HG03342 (cell line): ENCODE measurements at regions not wholly inside any gene's neighbourhood (a gene's known extent, or its start where the extent isn't known, plus 50 kb on each side); places are given as distances from the start of the nearest gene placed in this dataset.
"Not testable (repeated sequence)": the region's sequence is repeated elsewhere in the genome, so short reads cannot be mapped to it uniquely, and the experiment has no call there.

ENCODE experiments used
- ATAC-seq: cut with Tn5 transposase; IDR thresholded peaks from one replicate; pipeline ENCODE4 v1.9.1; 2021; ENCODE audit warnings: mild to moderate bottlenecking, moderate library complexity; ENCODE audit not compliant: unreplicated experiment

- no peak for ATAC-seq
These were observed 1168.5 kb upstream of the ADGRL2 start for GRCh38 chr1:80632284-80632683.

DNA sequence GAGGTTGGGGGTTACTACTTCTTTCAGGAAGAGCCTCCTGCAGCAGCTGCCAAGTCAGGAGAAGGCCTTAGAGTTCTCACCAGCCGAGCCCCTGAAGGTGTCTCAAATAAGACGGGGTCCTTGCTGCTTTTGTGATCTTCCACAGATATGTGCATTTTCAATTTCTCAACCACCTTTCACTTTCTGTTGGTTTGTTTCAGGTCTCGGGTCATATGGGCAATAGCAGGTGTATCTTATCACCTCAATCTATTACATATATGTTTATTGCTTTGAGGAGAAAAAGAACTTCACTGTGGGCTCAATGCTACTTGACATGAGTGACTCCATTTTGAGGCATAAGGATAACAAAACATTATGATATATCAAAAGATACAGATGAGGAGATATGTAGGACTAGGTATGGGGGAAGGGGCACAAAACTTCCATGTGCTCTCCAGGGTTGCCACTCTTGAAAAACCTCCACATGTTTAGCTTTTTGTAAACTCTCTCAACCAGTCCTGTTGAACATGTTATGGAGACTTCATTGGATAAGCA is 1171.4 kb upstream of the ADGRL2 start:
- peak; percentile 75 for ATAC-seq

GRCh38 chr1:80624682-80625081 is 1176.1 kb upstream of the ADGRL2 start:
- ATAC-seq, result no peak

DNA sequence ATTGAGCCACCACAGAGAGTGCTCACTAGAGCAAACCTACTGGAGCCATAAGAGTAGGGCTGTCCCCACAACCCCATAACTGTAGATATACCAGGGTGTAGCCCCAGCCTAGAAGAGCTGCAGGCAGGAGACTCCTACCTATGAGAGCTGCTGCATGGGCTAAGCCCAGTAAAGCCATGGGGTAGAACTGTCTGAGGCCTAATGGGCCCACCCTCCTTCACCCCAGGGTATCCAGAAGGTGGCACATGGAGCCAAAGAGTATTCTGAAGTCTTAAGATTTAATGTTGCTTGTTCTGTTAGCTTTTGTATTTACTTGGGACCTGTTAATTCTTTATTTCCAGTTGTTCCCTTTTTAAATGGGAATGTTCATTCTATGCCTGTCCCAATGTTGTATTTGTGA is 1193.7 kb upstream of the ADGRL2 start:
- ATAC-seq, result no peak

DNA sequence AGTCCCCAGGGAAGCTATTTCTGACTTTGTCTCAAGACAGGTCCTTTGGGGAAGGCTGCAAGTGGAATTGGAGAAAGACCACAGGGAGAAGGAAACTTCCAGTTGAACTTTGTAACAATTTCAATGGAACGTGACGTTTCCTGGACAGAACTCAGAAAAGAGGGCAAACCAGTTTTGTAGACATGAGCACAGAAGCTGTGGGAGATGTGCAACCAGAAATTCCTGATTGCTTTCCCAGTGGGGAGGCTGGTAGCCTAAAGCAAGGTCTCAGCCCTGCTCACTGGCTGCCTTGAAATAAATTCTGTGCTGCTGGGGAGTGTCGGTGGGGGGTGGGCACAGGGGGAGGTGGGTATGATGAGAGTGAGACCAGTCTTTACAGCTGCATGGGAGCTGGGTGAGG is 1206.7 kb upstream of the ADGRL2 start:
- no peak for ATAC-seq

GRCh38 chr1:80593197-80593596 is 1207.5 kb upstream of the ADGRL2 start:
- no peak for ATAC-seq

GRCh38 chr1:80582980-80583379 is 1217.8 kb upstream of the ADGRL2 start:
- no peak for ATAC-seq

- no peak for ATAC-seq
These were observed 1221.7 kb upstream of the ADGRL2 start for GRCh38 chr1:80579055-80579454.

GRCh38 chr1:80566867-80567266 is 1233.9 kb upstream of the ADGRL2 start:
- no peak for ATAC-seq

GRCh38 chr1:80566123-80566522 is 1234.6 kb upstream of the ADGRL2 start:
- no peak for ATAC-seq

GRCh38 chr1:80565406-80565805 is 1235.3 kb upstream of the ADGRL2 start:
- ATAC-seq, result no peak

- ATAC-seq, result no peak
These were observed 1258.5 kb upstream of the ADGRL2 start for GRCh38 chr1:80542231-80542630.

GRCh38 chr1:80540596-80540995 is 1260.1 kb upstream of the ADGRL2 start:
- ATAC-seq, result no peak

DNA sequence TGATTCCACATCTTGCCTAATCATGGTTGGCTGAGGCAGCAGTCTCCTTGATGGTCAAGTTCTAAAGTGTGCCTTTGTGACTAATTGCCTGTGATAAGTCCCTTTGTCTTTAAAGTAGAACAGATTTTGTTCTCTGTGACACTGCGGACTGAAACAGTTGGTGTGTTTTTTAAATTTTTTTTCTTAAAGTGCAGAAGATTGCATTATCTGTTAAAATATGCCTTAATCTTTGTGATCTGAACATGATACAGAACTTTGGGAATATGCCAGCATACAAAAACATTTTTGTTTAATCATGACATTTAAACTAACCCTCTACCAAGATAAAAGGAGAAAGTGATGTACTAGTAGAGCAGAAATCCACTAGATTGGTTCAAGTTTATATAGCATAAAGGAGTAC is 1260.6 kb upstream of the ADGRL2 start:
- ATAC-seq, result no peak

GRCh38 chr1:80539298-80539697 is 1261.4 kb upstream of the ADGRL2 start:
- not testable (repeated sequence) for ATAC-seq

DNA sequence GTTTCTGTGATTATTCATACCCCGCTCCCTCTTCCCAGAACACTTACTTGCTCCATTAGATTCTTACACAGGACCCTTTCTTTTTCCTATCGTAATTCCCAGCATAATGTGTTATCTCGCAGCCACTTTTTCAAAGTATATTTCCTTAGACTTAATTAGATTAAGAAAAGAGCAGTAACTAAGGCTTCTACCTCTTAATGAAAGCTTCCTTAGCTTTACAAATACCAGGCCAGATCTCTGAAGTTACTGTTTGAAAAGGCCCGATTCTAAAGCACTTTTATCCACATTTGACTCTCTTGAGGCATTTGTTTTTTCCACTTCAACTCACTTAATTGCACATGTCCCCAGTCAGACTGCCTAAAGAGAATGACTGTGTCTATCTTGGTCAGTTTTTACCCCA is 1264.3 kb upstream of the ADGRL2 start:
- ATAC-seq, result no peak

DNA sequence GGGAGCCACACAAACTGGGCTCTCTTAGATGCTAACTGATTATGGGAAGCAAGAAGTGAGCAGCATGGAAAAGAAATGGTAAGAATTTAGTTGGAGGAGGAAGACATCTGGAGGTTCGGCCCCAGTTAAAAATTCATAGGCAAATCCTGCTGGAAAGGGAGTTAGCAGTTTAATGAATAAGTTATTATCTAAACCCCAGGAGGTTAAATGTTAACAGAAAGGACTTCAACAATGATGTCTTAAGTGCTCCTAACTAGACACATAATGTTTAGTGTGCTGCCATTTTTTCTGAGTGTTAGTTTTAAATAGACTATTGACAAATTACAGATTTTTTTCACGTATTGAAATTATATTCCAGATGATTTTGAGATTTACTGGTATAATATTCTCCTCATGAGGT is 1265.3 kb upstream of the ADGRL2 start:
- no peak for ATAC-seq

DNA sequence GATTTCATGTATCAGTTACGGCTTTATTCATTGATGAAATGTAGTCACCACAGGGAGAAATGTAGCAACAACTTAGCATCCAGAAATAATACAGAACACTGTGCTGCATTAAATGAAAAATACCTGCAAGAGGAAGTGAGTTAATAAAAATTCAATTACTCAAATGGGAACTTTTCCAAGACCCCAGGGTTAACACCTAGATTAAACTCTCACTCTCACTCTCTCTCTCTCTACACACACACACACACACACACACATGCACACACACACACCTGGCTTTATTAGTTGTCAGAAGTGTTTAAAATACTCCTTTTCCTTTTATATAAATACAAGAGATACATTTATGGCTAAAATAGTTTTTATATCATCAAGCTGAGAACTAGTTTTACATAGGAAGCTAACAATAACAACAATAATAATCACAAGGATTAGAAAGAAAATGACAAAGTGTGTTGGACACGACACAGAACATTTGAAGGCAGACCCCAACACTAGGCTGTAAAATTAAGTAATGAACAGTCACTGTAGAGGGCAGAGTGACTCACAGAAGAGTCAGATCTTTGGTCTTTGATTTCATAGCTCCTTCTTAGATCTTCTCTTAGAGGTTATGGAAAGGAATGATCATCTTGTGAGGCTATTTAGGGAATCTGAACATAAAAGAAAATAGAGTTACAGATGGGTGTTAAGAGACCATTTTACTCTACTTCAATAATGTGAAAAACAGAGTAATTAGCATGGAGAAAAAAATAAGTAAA is 1266.0 kb upstream of the ADGRL2 start:
- ATAC-seq, result no peak

- ATAC-seq, result no peak
These were observed 1266.9 kb upstream of the ADGRL2 start for GRCh38 chr1:80533775-80534334.

DNA sequence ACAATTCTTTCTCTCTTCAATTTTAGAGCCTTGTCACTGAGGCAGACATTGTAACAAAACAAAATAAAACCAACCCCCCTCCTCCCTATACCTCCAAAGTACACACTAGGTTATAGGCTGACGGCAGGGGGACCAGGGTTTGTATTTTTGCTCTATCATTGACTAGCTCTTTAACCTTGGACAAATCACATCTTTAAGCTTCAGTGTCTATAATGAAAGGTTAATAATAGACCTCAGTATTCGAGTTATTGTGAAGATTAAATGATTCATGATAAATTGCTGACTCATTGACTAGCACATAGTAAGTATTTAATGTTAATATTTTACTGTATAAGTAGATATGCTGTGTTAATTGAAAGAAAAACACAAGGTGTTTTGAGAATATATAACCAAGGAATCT is 1267.6 kb upstream of the ADGRL2 start:
- no peak for ATAC-seq

DNA sequence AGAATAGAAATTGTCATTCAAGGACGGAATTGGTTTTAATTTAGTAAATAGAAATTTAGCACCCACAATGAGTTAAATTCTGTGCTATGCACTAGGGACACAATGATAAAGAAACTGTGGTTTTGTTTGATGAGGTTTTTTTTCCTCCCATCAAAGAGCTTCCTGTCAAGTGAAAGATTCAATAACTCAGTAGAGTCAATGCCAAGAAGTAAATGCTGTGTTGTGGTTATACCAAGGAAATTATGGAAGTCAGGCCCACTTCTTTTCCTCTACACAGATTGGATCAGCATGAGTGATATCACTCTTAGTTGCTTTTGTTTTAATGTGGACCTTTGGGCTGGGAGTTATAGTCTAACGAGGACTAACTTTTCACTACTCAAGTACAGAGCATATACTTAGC is 1269.6 kb upstream of the ADGRL2 start:
- no peak for ATAC-seq

- ATAC-seq, result no peak
These were observed 1271.2 kb upstream of the ADGRL2 start for GRCh38 chr1:80529546-80529945.

- no peak for ATAC-seq
These were observed 1276.9 kb upstream of the ADGRL2 start for GRCh38 chr1:80523861-80524260.
